ENCODE measurements at regions not wholly inside any gene's neighbourhood (a gene's known extent, or its start where the extent isn't known, plus 50 kb on each side); places are given as distances from the start of the nearest gene placed in this dataset.
"Not testable (repeated sequence)": the region's sequence is repeated elsewhere in the genome, so short reads cannot be mapped to it uniquely, and the experiment has no call there.

DNA sequence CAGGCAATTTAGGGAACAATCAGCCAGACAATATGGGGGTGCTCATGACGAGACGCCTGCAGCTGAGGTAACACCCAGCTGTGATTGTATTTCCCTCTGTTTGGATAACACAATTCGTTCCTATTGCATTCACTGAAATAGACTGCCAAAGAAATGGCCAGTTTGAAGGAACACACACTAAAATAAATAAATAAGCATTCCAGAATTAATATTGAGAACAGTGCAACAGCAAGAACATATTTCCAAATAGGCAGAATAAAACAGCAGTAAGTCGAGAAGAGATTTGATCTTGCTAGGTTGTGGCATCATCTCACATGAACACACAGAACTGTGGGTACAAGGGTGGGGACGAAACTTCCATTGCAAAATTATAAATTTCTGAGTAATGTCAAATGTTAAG lies 133.5 kb upstream of the FAM47B start:
- Histone ChIP-seq H3K4me1 (ENCODE audit: control insufficient read depth in 2 of 2, insufficient read depth in 2 of 2, low read length in 2 of 2) (no peaks in the 10 kb centered on the region), H3K27ac (ENCODE audit: low read depth in 1 of 2, low read length in 1 of 2) (no peak overlapping the region), H3K4me3 (ENCODE audit: low read length in 2 of 2) (no peak overlapping the region), H3K27me3 (ENCODE audit: control insufficient read depth in 2 of 2, insufficient read depth in 1 of 2, low read length in 1 of 2) (no peaks in the 10 kb centered on the region), H3K36me3 (ENCODE audit: control insufficient read depth in 2 of 2, insufficient read depth in 2 of 2, low read length in 1 of 2) (no peaks in the 10 kb centered on the region), H3K9me3 (ENCODE audit: control insufficient read depth in 2 of 2, insufficient read depth in 1 of 2, low read length in 1 of 2) (no peaks in the 10 kb centered on the region)
- no peak for DNase-seq (ENCODE audit: low read depth in 6 of 9, low spot score in 9 of 9)
- 86% methylated on average over 5 of the region's 5 CpGs for WGBS

DNA sequence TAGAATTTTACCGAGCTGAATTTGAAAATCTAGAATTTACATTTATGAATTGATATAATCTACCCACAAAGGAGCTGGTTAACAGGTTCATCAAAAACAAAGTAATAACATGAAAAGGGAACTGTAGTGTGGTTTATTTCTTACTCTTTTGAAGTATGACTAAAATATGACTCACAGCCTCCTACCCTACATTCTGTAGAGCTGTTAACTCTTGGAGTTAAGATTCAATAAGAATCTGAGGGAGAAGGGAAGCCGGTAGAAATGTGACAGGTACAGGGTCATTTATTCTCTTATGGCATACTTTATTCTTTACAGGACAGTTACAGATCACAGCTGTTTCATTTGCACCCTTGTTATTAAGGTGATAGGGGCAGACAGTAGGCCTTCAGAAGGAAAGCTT lies 132.2 kb upstream of the FAM47B start:
- Histone ChIP-seq H3K27ac (ENCODE audit: low read depth in 1 of 2, low read length in 1 of 2) (no peak overlapping the region), H3K36me3 (ENCODE audit: control insufficient read depth in 2 of 2, insufficient read depth in 2 of 2, low read length in 1 of 2) (no peaks in the 10 kb centered on the region), H3K9me3 (ENCODE audit: control insufficient read depth in 2 of 2, insufficient read depth in 1 of 2, low read length in 1 of 2) (no peaks in the 10 kb centered on the region), H3K4me1 (ENCODE audit: control insufficient read depth in 2 of 2, insufficient read depth in 2 of 2, low read length in 2 of 2) (no peaks in the 10 kb centered on the region), H3K4me3 (ENCODE audit: low read length in 2 of 2) (no peak overlapping the region), H3K27me3 (ENCODE audit: control insufficient read depth in 2 of 2, insufficient read depth in 1 of 2, low read length in 1 of 2) (no peaks in the 10 kb centered on the region)
- no peak for DNase-seq (ENCODE audit: low read depth in 6 of 9, low spot score in 9 of 9)
- 89% methylated on average over 2 of the region's 2 CpGs for WGBS

DNA sequence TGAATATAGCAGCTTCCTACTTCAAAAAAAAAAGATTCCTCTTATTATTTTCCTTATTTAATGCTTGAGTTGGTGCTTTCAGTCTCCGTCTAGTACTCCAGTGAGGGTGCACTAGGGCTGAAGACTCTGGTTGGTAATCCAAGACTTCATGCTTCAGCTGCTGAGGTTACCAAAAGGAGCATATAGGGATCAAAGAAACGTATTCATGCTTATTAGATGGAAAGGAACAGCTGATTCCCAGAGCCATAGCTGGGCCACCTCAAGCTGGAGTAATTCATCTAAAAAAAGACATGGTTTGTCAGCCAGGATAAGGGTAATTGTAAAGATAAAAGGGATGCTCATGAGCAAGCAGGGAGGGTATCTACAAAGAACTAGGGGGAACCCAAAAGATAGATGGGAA lies 131.7 kb upstream of the FAM47B start:
- no peaks in the 10 kb centered on the region for H3K36me3 ChIP-seq (ENCODE audit: control insufficient read depth in 2 of 2, insufficient read depth in 2 of 2, low read length in 1 of 2)
- H3K27ac ChIP-seq (ENCODE audit: low read depth in 1 of 2, low read length in 1 of 2), result no peak overlapping the region
- H3K9me3 ChIP-seq (ENCODE audit: control insufficient read depth in 2 of 2, insufficient read depth in 1 of 2, low read length in 1 of 2), result no peaks in the 10 kb centered on the region
- H3K4me3 ChIP-seq (ENCODE audit: low read length in 2 of 2), result no peak overlapping the region
- H3K4me1 ChIP-seq (ENCODE audit: control insufficient read depth in 2 of 2, insufficient read depth in 2 of 2, low read length in 2 of 2), result no peaks in the 10 kb centered on the region
- DNase-seq (ENCODE audit: low read depth in 6 of 9, low spot score in 9 of 9), result no peak
- H3K27me3 ChIP-seq (ENCODE audit: control insufficient read depth in 2 of 2, insufficient read depth in 1 of 2, low read length in 1 of 2), result no peaks in the 10 kb centered on the region
- WGBS, result 76% methylated on average over 2 of the region's 2 CpGs

DNA sequence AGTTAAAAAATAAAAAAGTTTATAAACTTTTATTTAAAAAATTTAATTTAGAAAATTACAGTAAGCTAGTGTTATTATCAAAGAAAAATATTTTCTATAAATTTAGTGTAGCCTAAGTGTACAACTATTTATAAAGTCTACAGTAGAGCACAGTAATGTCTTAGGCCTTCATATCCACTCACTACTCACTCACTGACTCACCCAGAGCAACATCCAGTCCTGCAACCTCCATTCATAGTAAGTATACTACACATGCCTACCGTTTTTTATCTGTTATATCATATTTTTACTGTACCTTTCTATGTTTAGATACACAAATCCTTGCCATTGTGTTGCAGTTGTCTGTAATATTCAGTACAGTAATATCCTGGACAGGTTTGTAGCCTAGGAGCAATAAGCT lies 129.0 kb upstream of the FAM47B start:
- 55% methylated on average over 1 of the region's 1 CpG for WGBS

DNA sequence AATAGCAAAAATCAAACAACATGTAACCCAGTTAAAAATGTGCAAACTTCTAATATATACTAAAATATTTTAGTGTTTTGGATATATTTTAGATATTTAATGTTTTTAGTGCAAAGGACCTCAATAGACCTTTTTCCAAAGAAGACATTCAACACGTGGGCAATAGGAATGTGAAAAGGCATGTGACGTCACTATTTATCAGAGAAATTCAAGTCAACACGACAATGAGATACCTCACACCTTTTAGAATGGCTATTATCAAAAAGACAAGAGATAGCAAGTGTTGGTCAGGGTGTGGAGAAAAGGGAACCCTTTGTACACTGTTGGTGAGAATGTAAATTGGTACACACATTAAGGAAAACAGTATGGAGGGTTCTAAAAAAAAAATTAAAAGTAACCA lies 115.6 kb upstream of the FAM47B start:
- WGBS, result 54% methylated on average over 3 of the region's 3 CpGs
- Histone ChIP-seq H3K9me3 (ENCODE audit: control insufficient read depth in 2 of 2, insufficient read depth in 1 of 2, low read length in 1 of 2) (no peaks in the 10 kb centered on the region), H3K27ac (ENCODE audit: low read depth in 1 of 2, low read length in 1 of 2) (no peak overlapping the region), H3K27me3 (ENCODE audit: control insufficient read depth in 2 of 2, insufficient read depth in 1 of 2, low read length in 1 of 2) (no peaks in the 10 kb centered on the region), H3K36me3 (ENCODE audit: control insufficient read depth in 2 of 2, insufficient read depth in 2 of 2, low read length in 1 of 2) (no peaks in the 10 kb centered on the region), H3K4me3 (ENCODE audit: low read length in 2 of 2) (no peak overlapping the region), H3K4me1 (ENCODE audit: control insufficient read depth in 2 of 2, insufficient read depth in 2 of 2, low read length in 2 of 2) (no peaks in the 10 kb centered on the region)
- DNase-seq (ENCODE audit: low read depth in 6 of 9, low spot score in 9 of 9), result no peak

More for the DNA sequence above, 129.0 kb upstream of the FAM47B start:
- Histone ChIP-seq H3K36me3 (ENCODE audit: control insufficient read depth in 2 of 2, insufficient read depth in 2 of 2, low read length in 1 of 2) (no peaks in the 10 kb centered on the region), H3K9me3 (ENCODE audit: control insufficient read depth in 2 of 2, insufficient read depth in 1 of 2, low read length in 1 of 2) (no peaks in the 10 kb centered on the region), H3K27ac (ENCODE audit: low read depth in 1 of 2, low read length in 1 of 2) (no peak overlapping the region), H3K27me3 (ENCODE audit: control insufficient read depth in 2 of 2, insufficient read depth in 1 of 2, low read length in 1 of 2) (no peaks in the 10 kb centered on the region), H3K4me3 (ENCODE audit: low read length in 2 of 2) (no peak overlapping the region), H3K4me1 (ENCODE audit: control insufficient read depth in 2 of 2, insufficient read depth in 2 of 2, low read length in 2 of 2) (no peaks in the 10 kb centered on the region)
- no peak for DNase-seq (ENCODE audit: low read depth in 6 of 9, low spot score in 9 of 9)

DNA sequence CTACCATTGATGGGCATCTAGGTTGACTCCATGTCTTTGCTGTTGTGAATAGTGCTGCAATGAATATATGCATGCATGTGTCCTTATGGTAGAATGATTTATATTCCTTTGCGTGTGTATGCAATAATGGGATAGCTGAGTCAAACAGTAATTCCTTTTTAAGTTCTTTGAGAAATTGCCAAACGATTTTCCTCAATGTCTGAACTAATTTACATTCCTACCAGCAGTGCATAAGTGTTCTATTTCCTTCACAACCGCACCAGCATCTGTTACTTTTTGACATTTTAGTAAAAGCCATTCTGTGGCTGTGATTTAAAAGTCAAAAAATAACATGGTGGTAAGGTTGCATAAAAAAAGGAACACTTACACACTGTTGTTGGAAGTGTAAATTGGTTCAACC lies 103.1 kb upstream of the FAM47B start:
- Histone ChIP-seq H3K4me3 (ENCODE audit: low read length in 2 of 2) (no peak overlapping the region), H3K9me3 (ENCODE audit: control insufficient read depth in 2 of 2, insufficient read depth in 1 of 2, low read length in 1 of 2) (no peaks in the 10 kb centered on the region), H3K27me3 (ENCODE audit: control insufficient read depth in 2 of 2, insufficient read depth in 1 of 2, low read length in 1 of 2) (no peaks in the 10 kb centered on the region), H3K36me3 (ENCODE audit: control insufficient read depth in 2 of 2, insufficient read depth in 2 of 2, low read length in 1 of 2) (no peaks in the 10 kb centered on the region), H3K4me1 (ENCODE audit: control insufficient read depth in 2 of 2, insufficient read depth in 2 of 2, low read length in 2 of 2) (no peaks in the 10 kb centered on the region), H3K27ac (ENCODE audit: low read depth in 1 of 2, low read length in 1 of 2) (no peak overlapping the region)
- no peak for DNase-seq (ENCODE audit: low read depth in 6 of 9, low spot score in 9 of 9)
- 89% methylated on average over 3 of the region's 3 CpGs for WGBS

DNA sequence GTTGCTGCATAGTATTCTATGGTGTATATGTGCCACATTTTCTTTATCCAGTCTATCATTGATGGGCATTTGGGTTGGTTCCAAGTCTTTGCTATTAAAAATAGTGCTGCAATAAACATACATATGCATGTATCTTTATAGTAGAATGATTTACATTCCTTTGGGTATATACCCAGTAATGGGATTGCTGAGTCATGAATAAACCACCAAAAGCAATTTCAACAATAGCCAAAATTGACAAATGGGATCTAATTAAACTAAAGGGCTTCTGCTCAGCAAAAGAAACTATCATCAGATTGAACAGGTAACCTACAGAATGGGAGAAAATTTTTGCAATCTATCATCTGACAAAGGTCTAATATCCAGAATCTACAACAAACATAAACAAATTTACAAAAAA lies 101.4 kb upstream of the FAM47B start:
- not testable (repeated sequence) for H3K27me3 ChIP-seq (ENCODE audit: control insufficient read depth in 2 of 2, insufficient read depth in 1 of 2, low read length in 1 of 2); H3K9me3 ChIP-seq (ENCODE audit: control insufficient read depth in 2 of 2, insufficient read depth in 1 of 2, low read length in 1 of 2); H3K4me3 ChIP-seq (ENCODE audit: low read length in 2 of 2); H3K27ac ChIP-seq (ENCODE audit: low read depth in 1 of 2, low read length in 1 of 2); H3K36me3 ChIP-seq (ENCODE audit: control insufficient read depth in 2 of 2, insufficient read depth in 2 of 2, low read length in 1 of 2); DNase-seq (ENCODE audit: low read depth in 6 of 9, low spot score in 9 of 9); H3K4me1 ChIP-seq (ENCODE audit: control insufficient read depth in 2 of 2, insufficient read depth in 2 of 2, low read length in 2 of 2)

DNA sequence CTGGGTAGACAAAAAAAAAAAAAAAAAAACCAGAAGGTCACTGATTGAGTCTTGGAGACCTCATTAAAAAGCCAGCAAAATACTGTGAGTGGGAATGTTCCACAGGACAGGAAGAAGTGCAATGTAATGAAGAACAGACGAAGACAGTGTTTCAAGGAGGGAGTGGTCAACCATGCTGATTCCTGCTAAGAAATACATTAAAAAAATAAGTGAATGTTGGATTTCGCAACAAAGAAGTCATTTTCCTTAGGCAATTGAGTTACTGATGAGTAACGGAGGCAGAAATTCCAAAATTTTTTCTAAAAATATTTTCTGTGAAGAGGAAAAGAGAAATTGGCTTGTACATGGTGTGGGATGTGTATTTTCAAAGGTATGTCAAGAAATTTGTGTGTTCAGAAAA lies 94.3 kb upstream of the FAM47B start:
- no peak for DNase-seq (ENCODE audit: low read depth in 6 of 9, low spot score in 9 of 9)
- Histone ChIP-seq H3K4me3 (ENCODE audit: low read length in 2 of 2) (no peak overlapping the region), H3K27me3 (ENCODE audit: control insufficient read depth in 2 of 2, insufficient read depth in 1 of 2, low read length in 1 of 2) (no peaks in the 10 kb centered on the region), H3K36me3 (ENCODE audit: control insufficient read depth in 2 of 2, insufficient read depth in 2 of 2, low read length in 1 of 2) (no peaks in the 10 kb centered on the region), H3K27ac (ENCODE audit: low read depth in 1 of 2, low read length in 1 of 2) (no peak overlapping the region), H3K4me1 (ENCODE audit: control insufficient read depth in 2 of 2, insufficient read depth in 2 of 2, low read length in 2 of 2) (no peaks in the 10 kb centered on the region), H3K9me3 (ENCODE audit: control insufficient read depth in 2 of 2, insufficient read depth in 1 of 2, low read length in 1 of 2) (no peaks in the 10 kb centered on the region)
- WGBS, result 87% methylated on average over 3 of the region's 3 CpGs

DNA sequence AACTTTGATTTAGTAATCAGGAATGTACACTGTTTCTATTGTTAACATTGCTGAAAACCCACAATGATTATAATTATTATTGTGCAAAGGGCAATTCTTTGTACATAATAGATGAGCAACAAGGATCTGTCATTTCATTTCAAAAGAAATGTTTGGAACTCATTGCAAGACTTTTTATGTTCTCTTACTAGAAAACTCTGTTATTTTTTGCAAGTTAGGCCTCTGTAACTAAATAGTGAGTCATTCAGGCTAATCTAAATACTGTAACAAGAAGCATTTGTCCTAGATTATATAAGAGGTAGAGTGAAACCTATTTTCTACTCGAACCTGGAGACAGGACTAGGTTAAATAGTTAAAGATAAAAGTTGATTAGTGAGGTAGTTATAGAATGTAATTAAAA lies 93.2 kb upstream of the FAM47B start:
- Histone ChIP-seq H3K36me3 (ENCODE audit: control insufficient read depth in 2 of 2, insufficient read depth in 2 of 2, low read length in 1 of 2) (no peaks in the 10 kb centered on the region), H3K4me1 (ENCODE audit: control insufficient read depth in 2 of 2, insufficient read depth in 2 of 2, low read length in 2 of 2) (no peaks in the 10 kb centered on the region), H3K4me3 (ENCODE audit: low read length in 2 of 2) (no peak overlapping the region), H3K9me3 (ENCODE audit: control insufficient read depth in 2 of 2, insufficient read depth in 1 of 2, low read length in 1 of 2) (no peaks in the 10 kb centered on the region), H3K27me3 (ENCODE audit: control insufficient read depth in 2 of 2, insufficient read depth in 1 of 2, low read length in 1 of 2) (no peaks in the 10 kb centered on the region), H3K27ac (ENCODE audit: low read depth in 1 of 2, low read length in 1 of 2) (no peak overlapping the region)
- no peak for DNase-seq (ENCODE audit: low read depth in 6 of 9, low spot score in 9 of 9)
- WGBS, result 88% methylated on average over 1 of the region's 1 CpG

DNA sequence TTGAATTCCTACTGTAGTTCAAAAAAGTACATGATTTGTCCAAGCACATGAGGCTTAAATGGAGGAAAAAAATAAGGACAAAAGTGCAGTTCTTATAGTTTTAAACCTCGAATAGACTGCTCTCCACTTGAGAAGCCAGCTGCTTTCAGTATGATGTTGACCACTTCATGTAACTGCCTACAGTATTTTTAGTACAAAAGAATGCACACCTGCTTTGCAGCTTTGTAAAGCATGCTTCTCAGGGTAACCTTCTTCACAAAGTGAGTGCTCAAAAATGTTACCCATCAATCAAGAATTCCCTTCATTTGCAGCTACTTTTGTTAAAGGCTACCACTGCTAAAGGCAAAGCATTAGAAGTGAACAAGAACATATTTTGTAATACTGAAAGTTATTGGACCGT lies 83.4 kb upstream of the FAM47B start:
- Histone ChIP-seq H3K4me1 (ENCODE audit: control insufficient read depth in 2 of 2, insufficient read depth in 2 of 2, low read length in 2 of 2) (no peaks in the 10 kb centered on the region), H3K27me3 (ENCODE audit: control insufficient read depth in 2 of 2, insufficient read depth in 1 of 2, low read length in 1 of 2) (no peaks in the 10 kb centered on the region), H3K9me3 (ENCODE audit: control insufficient read depth in 2 of 2, insufficient read depth in 1 of 2, low read length in 1 of 2) (no peaks in the 10 kb centered on the region), H3K36me3 (ENCODE audit: control insufficient read depth in 2 of 2, insufficient read depth in 2 of 2, low read length in 1 of 2) (no peaks in the 10 kb centered on the region), H3K4me3 (ENCODE audit: low read length in 2 of 2) (no peak overlapping the region), H3K27ac (ENCODE audit: low read depth in 1 of 2, low read length in 1 of 2) (no peak overlapping the region)
- 78% methylated on average over 2 of the region's 2 CpGs for WGBS
- DNase-seq (ENCODE audit: low read depth in 6 of 9, low spot score in 9 of 9), result no peak
